ENCODE measurements at regions not wholly inside any gene's neighbourhood (a gene's known extent, or its start where the extent isn't known, plus 50 kb on each side); places are given as distances from the start of the nearest gene placed in this dataset.

DNA sequence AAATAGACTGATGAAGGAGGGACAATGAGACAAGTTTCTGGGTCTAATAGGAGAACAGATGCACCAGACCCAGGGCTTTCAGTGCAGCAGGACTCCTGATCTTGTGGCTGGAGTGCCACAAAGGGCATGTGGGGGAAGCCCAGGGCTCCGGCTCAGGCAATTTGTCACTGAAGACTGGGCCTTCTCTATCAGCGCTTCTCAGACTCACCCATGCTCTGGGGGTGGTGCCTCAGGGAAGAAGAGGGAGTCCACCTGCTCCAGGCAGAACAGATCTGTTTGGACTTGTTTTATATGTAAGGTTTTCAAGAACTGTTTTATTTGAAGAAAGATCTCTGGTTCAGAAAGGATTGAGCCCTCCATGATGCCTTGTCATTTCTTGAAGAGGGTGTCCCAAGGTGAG lies 112.4 kb upstream of the TLE3 start:
- no peaks in the 10 kb centered on the region for H3K79me2 ChIP-seq
- no peak for DNase-seq (ENCODE audit: low spot score)
- no peak overlapping the region for H3K4me3 ChIP-seq
- H3K36me3 ChIP-seq (replicated peaks; ENCODE audit: insufficient read depth, low read depth) = no peaks in the 10 kb centered on the region
- no peaks in the 10 kb centered on the region for H4K20me1 ChIP-seq (ENCODE audit: insufficient read depth, poor library complexity, severe bottlenecking)
- 69% methylated on average over 2 of the region's 2 CpGs for WGBS (ENCODE audit: low lambda C conversion rate, missing lambda C conversion rate)
- no peaks in the 10 kb centered on the region for H3K4me1 ChIP-seq (ENCODE audit: insufficient read depth)
- H2AFZ ChIP-seq = no peak overlapping the region
- H3K27ac ChIP-seq = no peak overlapping the region
- H3K4me2 ChIP-seq = no peak overlapping the region
- H3K9me3 ChIP-seq (ENCODE audit: low read depth) = no peaks in the 10 kb centered on the region
- no peaks in the 10 kb centered on the region for H3K27me3 ChIP-seq
- no peaks in the 10 kb centered on the region for H3K9me2 ChIP-seq (replicated peaks; ENCODE audit: insufficient read depth)
- TF ChIP-seq EZH2 (IDR thresholded peaks at IDR 0.05; ENCODE audit: borderline replicate concordance) (no peak), EZH2phosphoT487 (IDR thresholded peaks at IDR 0.05; ENCODE audit: low read depth, severe bottlenecking, unreplicated experiment) (no peak)
- TF ChIP-seq, protein P1, sequence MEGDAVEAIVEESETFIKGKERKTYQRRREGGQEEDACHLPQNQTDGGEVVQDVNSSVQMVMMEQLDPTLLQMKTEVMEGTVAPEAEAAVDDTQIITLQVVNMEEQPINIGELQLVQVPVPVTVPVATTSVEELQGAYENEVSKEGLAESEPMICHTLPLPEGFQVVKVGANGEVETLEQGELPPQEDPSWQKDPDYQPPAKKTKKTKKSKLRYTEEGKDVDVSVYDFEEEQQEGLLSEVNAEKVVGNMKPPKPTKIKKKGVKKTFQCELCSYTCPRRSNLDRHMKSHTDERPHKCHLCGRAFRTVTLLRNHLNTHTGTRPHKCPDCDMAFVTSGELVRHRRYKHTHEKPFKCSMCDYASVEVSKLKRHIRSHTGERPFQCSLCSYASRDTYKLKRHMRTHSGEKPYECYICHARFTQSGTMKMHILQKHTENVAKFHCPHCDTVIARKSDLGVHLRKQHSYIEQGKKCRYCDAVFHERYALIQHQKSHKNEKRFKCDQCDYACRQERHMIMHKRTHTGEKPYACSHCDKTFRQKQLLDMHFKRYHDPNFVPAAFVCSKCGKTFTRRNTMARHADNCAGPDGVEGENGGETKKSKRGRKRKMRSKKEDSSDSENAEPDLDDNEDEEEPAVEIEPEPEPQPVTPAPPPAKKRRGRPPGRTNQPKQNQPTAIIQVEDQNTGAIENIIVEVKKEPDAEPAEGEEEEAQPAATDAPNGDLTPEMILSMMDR (IDR thresholded peaks at IDR 0.05; ENCODE audit: poor library complexity) = no peak

DNA sequence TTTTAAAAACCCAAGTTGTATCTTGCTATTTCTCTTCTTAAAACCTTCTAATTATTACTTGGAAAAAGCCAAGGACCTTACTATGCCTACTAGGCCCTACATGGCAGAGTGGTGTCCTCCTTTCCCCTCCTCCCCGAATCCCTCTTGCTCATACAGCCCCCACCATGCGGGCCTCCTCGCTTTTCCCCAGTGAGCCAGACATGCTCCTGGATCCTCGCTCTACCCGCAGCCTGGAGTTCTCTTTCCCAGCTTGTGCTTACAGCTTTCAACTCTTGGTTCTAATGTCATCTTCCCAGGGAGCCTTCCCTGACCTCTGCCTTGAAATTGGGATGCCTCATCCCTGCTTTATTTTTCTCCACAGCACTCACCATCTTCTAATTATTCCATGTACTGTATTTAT lies 111.8 kb upstream of the TLE3 start:
- WGBS (ENCODE audit: low lambda C conversion rate, missing lambda C conversion rate) = 90% methylated on average over 5 of the region's 5 CpGs

DNA sequence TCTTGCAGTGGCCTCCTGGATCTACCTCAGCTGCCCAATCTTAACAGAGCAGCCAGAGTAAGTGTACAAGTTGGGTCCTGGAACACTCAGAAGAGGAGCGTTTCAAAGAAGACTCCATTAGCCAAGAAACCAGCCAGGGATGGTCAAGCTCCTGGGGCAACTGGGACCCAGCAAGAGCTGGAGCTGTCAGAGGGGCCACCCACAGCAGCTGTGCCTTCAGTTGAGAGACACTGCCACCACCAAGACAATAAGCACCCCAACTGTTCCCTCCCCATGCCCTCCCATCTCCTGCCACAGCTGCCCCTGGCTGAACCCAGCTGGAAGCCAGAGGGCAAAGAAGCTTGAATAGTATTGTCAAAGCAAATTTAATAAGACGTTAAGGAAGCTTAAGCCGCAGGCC lies 110.6 kb upstream of the TLE3 start:
- Histone ChIP-seq H3K79me2 (no peaks in the 10 kb centered on the region), H3K27ac (no peak overlapping the region), H3K9me2 (replicated peaks; ENCODE audit: insufficient read depth) (no peaks in the 10 kb centered on the region), H3K4me1 (ENCODE audit: insufficient read depth) (no peaks in the 10 kb centered on the region), H3K27me3 (no peaks in the 10 kb centered on the region), H4K20me1 (ENCODE audit: insufficient read depth, poor library complexity, severe bottlenecking) (no peaks in the 10 kb centered on the region), H3K4me3 (no peak overlapping the region), H3K9me3 (ENCODE audit: low read depth) (no peaks in the 10 kb centered on the region), H3K4me2 (no peak overlapping the region), H3K36me3 (replicated peaks; ENCODE audit: insufficient read depth, low read depth) (no peaks in the 10 kb centered on the region), H2AFZ (no peak overlapping the region)
- WGBS (ENCODE audit: low lambda C conversion rate, missing lambda C conversion rate) = 86% methylated on average over 3 of the region's 3 CpGs
- no peak for DNase-seq (ENCODE audit: low spot score)
- TF ChIP-seq EZH2phosphoT487 (IDR thresholded peaks at IDR 0.05; ENCODE audit: low read depth, severe bottlenecking, unreplicated experiment) (no peak), EZH2 (IDR thresholded peaks at IDR 0.05; ENCODE audit: borderline replicate concordance) (no peak)
- TF ChIP-seq, protein P1 (IDR thresholded peaks at IDR 0.05; ENCODE audit: poor library complexity) = no peak

More for the DNA sequence above, 111.8 kb upstream of the TLE3 start:
- Histone ChIP-seq H3K9me3 (ENCODE audit: low read depth) (no peaks in the 10 kb centered on the region), H3K4me2 (no peak overlapping the region), H3K9me2 (replicated peaks; ENCODE audit: insufficient read depth) (no peaks in the 10 kb centered on the region), H2AFZ (no peak overlapping the region), H3K4me1 (ENCODE audit: insufficient read depth) (no peaks in the 10 kb centered on the region), H3K27me3 (no peaks in the 10 kb centered on the region), H3K36me3 (replicated peaks; ENCODE audit: insufficient read depth, low read depth) (no peaks in the 10 kb centered on the region), H3K27ac (no peak overlapping the region), H4K20me1 (ENCODE audit: insufficient read depth, poor library complexity, severe bottlenecking) (no peaks in the 10 kb centered on the region), H3K4me3 (no peak overlapping the region), H3K79me2 (no peaks in the 10 kb centered on the region)
- TF ChIP-seq EZH2phosphoT487 (IDR thresholded peaks at IDR 0.05; ENCODE audit: low read depth, severe bottlenecking, unreplicated experiment) (no peak), EZH2 (IDR thresholded peaks at IDR 0.05; ENCODE audit: borderline replicate concordance) (no peak)
- TF ChIP-seq, protein P1 (IDR thresholded peaks at IDR 0.05; ENCODE audit: poor library complexity) = no peak
- DNase-seq (ENCODE audit: low spot score) = no peak

DNA sequence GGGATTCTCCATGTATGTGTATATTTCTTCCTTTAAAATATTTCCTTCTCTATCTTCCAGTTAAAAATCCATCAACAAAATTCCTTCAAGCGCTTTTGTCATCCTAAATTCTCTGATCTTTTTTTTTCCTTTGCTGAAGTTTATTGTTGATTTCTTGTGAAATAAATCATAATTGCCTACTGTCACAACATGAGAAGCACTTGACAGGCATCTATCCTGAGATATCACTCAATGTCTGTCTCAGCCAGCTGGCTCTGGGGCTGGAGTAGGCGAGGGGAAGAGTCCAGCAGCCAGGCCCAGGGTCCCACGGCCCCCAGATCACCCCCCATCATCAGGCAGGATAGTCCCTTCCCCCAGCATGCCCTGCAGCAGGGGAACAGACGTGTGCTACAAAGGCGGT lies 109.0 kb upstream of the TLE3 start:
- TF ChIP-seq EZH2phosphoT487 (IDR thresholded peaks at IDR 0.05; ENCODE audit: low read depth, severe bottlenecking, unreplicated experiment) = no peak
- TF ChIP-seq, protein P1 (IDR thresholded peaks at IDR 0.05; ENCODE audit: poor library complexity) = no peak
- TF ChIP-seq EZH2 (IDR thresholded peaks at IDR 0.05; ENCODE audit: borderline replicate concordance) = no peak
- Histone ChIP-seq H3K36me3 (replicated peaks; ENCODE audit: insufficient read depth, low read depth) (no peaks in the 10 kb centered on the region), H3K4me3 (no peak overlapping the region), H3K79me2 (no peaks in the 10 kb centered on the region), H3K4me1 (ENCODE audit: insufficient read depth) (no peaks in the 10 kb centered on the region), H3K4me2 (no peak overlapping the region), H4K20me1 (ENCODE audit: insufficient read depth, poor library complexity, severe bottlenecking) (no peaks in the 10 kb centered on the region), H2AFZ (no peak overlapping the region), H3K27me3 (no peaks in the 10 kb centered on the region), H3K9me3 (ENCODE audit: low read depth) (no peaks in the 10 kb centered on the region), H3K9me2 (replicated peaks; ENCODE audit: insufficient read depth) (no peaks in the 10 kb centered on the region), H3K27ac (no peak overlapping the region)
- WGBS (ENCODE audit: low lambda C conversion rate, missing lambda C conversion rate) = 78% methylated on average over 5 of the region's 5 CpGs
- DNase-seq (ENCODE audit: low spot score) = no peak

Measured in hepatocyte (in vitro differentiated cells).